ENCODE measurements at regions not wholly inside any gene's neighbourhood (a gene's known extent, or its start where the extent isn't known, plus 50 kb on each side); places are given as distances from the start of the nearest gene placed in this dataset.

GRCh38 chr4:13857800-13858199, 230.3 kb upstream of the BOD1L1 start:
- Histone ChIP-seq H3K27me3 (no peaks in the 10 kb centered on the region), H3K36me3 (no peaks in the 10 kb centered on the region), H3K4me1 (no peaks in the 10 kb centered on the region), H3K9me3 (no peaks in the 10 kb centered on the region), H3K4me3 (ENCODE audit: low read depth, low read length) (no peak overlapping the region)
- DNase-seq: no peak
- TF ChIP-seq CTCF (IDR thresholded peaks at IDR 0.05; ENCODE audit: low read depth, low read length): no peak

GRCh38 chr4:13859423-13859822, 231.9 kb upstream of the BOD1L1 start:
- Histone ChIP-seq H3K9me3 (no peaks in the 10 kb centered on the region), H3K36me3 (no peaks in the 10 kb centered on the region), H3K27me3 (no peaks in the 10 kb centered on the region), H3K4me1 (no peaks in the 10 kb centered on the region), H3K4me3 (ENCODE audit: low read depth, low read length) (no peak overlapping the region)
- no peak for TF ChIP-seq CTCF (IDR thresholded peaks at IDR 0.05; ENCODE audit: low read depth, low read length)
- DNase-seq: no peak

DNA sequence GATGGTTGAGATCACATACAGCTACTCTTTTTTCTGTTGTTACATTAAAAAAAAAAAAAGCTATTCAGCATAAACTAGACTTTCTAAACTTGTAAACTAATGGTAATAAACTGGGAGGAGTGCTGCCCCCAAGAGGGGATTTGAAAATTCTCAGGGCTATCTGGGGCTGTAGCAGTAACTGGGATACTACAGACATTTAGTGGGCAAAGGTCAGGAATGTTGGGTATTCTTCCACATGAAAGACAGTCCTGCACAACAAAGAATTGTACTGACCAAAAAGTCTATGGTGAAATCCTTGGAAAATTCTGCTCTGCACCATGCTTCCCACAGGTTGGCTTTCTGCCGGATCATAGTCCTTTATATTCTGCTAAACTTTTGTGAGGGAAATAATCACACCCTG, 232.6 kb upstream of the BOD1L1 start:
- no peaks in the 10 kb centered on the region for H3K36me3 ChIP-seq
- no peak for DNase-seq

GRCh38 chr4:13865871-13866669, 238.5 kb upstream of the BOD1L1 start:
- DNase-seq: no peak
- TF ChIP-seq CTCF (IDR thresholded peaks at IDR 0.05; ENCODE audit: low read depth, low read length): no peak
- no peaks in the 10 kb centered on the region for H3K4me1 ChIP-seq

More for the DNA sequence above, 232.6 kb upstream of the BOD1L1 start:
- no peaks in the 10 kb centered on the region for H3K9me3 ChIP-seq
- no peaks in the 10 kb centered on the region for H3K4me1 ChIP-seq
- no peak for TF ChIP-seq CTCF (IDR thresholded peaks at IDR 0.05; ENCODE audit: low read depth, low read length)
- no peak overlapping the region for H3K4me3 ChIP-seq (ENCODE audit: low read depth, low read length)
- no peaks in the 10 kb centered on the region for H3K27me3 ChIP-seq

GRCh38 chr4:13866881-13867280, 239.4 kb upstream of the BOD1L1 start:
- Histone ChIP-seq H3K27me3 (no peaks in the 10 kb centered on the region), H3K9me3 (no peaks in the 10 kb centered on the region), H3K4me3 (ENCODE audit: low read depth, low read length) (no peak overlapping the region), H3K36me3 (no peaks in the 10 kb centered on the region), H3K4me1 (no peaks in the 10 kb centered on the region)
- no peak for DNase-seq
- TF ChIP-seq CTCF (IDR thresholded peaks at IDR 0.05; ENCODE audit: low read depth, low read length): no peak

More at GRCh38 chr4:13865871-13866669, 238.5 kb upstream of the BOD1L1 start:
- no peaks in the 10 kb centered on the region for H3K9me3 ChIP-seq
- H3K27me3 ChIP-seq: no peaks in the 10 kb centered on the region
- no peak overlapping the region for H3K4me3 ChIP-seq (ENCODE audit: low read depth, low read length)
- H3K36me3 ChIP-seq: no peaks in the 10 kb centered on the region

GRCh38 chr4:13872155-13872554, 244.6 kb upstream of the BOD1L1 start:
- no peaks in the 10 kb centered on the region for H3K4me1 ChIP-seq
- no peaks in the 10 kb centered on the region for H3K36me3 ChIP-seq
- H3K9me3 ChIP-seq: no peaks in the 10 kb centered on the region
- no peak for TF ChIP-seq CTCF (IDR thresholded peaks at IDR 0.05; ENCODE audit: low read depth, low read length)
- no peak for DNase-seq
- H3K27me3 ChIP-seq: no peaks in the 10 kb centered on the region
- no peak overlapping the region for H3K4me3 ChIP-seq (ENCODE audit: low read depth, low read length)

All from BE2C (cell line).